Ishikawa (cell line): ENCODE measurements at regions not wholly inside any gene's neighbourhood (a gene's known extent, or its start where the extent isn't known, plus 50 kb on each side); places are given as distances from the start of the nearest gene placed in this dataset.

ENCODE experiments used
- CEBPB ChIP-seq: IDR thresholded peaks from 2 replicates; pipeline ENCODE4 v1.6.1; 2012
- CREB1 ChIP-seq: IDR thresholded peaks from 2 replicates; pipeline ENCODE4 v1.6.1; 2012; ENCODE audit warnings: low read depth
- EGR1 ChIP-seq: IDR thresholded peaks from 2 replicates; pipeline ENCODE4 v1.6.1; 2012
- EP300 ChIP-seq: IDR thresholded peaks from 2 replicates; pipeline ENCODE4 v1.6.1; 2012; ENCODE audit warnings: borderline replicate concordance
- FOXM1 ChIP-seq: IDR thresholded peaks from 2 replicates; pipeline ENCODE4 v1.6.1; 2012; ENCODE audit warnings: low read depth, borderline replicate concordance
- NFIC ChIP-seq: IDR thresholded peaks from 2 replicates; pipeline ENCODE4 v1.6.1; 2012
- RAD21 ChIP-seq: IDR thresholded peaks from 2 replicates; pipeline ENCODE4 v1.6.1; 2012; ENCODE audit warnings: low read depth
- TAF1 ChIP-seq: IDR thresholded peaks from 2 replicates; pipeline ENCODE4 v1.6.1; 2012; ENCODE audit warnings: low read depth, mild to moderate bottlenecking
- TCF12 ChIP-seq: IDR thresholded peaks from 2 replicates; pipeline ENCODE4 v1.6.1; 2012; ENCODE audit warnings: low read depth
- TEAD4 ChIP-seq: IDR thresholded peaks from 2 replicates; pipeline ENCODE4 v1.6.1; 2012
- YY1 ChIP-seq: IDR thresholded peaks from 2 replicates; pipeline ENCODE4 v1.6.1; 2012; ENCODE audit warnings: low read depth
- ZBTB7A ChIP-seq: IDR thresholded peaks from 2 replicates; pipeline ENCODE4 v1.6.1; 2012; ENCODE audit warnings: low read depth
- TF ChIP-seq, protein P1 (sequence below): IDR thresholded peaks from 2 replicates; pipeline ENCODE4 v1.6.1; 2012
- TF ChIP-seq, protein P2 (sequence below): IDR thresholded peaks from 2 replicates; pipeline ENCODE4 v1.6.1; 2012; ENCODE audit warnings: low read depth, mild to moderate bottlenecking
- TF ChIP-seq, protein P3 (sequence below): IDR thresholded peaks from 2 replicates; pipeline ENCODE4 v1.6.1; 2012

DNA sequence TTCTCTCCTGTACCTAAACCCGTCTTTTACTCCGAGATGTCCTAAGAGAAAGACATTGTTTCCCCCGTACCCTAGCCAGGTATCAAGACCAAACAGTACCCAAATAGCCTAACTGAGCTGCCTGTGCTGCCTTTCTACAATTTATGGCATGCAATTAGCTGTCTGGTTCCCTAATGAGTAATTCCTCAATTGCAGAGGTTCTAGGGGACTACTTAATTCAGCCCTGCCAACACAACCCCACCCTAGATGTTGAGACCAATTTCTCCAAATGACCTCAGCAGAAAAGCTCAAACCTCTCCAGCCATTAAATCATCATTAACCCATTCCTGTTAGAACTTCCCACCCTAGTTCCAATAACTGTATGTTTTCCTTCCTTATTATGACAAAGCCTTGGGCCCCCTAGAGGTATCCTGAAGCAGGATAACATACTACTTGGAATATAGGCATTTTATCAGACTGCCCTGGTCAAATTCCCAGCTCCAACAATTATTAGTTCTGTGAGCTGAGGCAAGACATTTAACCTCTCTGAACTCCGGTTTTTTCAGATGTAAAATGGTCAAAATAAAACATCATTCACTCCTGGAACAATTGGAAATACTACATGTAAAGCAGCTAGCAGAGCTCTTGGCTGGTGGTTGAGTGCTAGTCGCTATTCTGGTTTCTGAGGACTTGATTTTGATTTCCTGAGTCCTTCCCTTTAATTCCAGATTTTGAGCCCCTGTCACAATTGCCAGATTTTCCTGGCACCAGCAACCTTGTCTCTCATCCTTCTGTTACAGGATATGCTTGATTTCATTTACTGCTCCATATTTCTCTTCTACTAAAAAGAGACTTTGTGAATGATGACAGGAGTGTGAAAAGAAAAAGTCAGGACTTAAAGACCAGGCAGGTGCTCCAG, 244.6 kb upstream of the TENM3 start:
- TF ChIP-seq, protein P1, sequence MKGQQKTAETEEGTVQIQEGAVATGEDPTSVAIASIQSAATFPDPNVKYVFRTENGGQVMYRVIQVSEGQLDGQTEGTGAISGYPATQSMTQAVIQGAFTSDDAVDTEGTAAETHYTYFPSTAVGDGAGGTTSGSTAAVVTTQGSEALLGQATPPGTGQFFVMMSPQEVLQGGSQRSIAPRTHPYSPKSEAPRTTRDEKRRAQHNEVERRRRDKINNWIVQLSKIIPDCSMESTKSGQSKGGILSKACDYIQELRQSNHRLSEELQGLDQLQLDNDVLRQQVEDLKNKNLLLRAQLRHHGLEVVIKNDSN: no peak
- TF ChIP-seq TCF12: no peak
- TF ChIP-seq ZBTB7A: no peak
- TF ChIP-seq, protein P2, sequence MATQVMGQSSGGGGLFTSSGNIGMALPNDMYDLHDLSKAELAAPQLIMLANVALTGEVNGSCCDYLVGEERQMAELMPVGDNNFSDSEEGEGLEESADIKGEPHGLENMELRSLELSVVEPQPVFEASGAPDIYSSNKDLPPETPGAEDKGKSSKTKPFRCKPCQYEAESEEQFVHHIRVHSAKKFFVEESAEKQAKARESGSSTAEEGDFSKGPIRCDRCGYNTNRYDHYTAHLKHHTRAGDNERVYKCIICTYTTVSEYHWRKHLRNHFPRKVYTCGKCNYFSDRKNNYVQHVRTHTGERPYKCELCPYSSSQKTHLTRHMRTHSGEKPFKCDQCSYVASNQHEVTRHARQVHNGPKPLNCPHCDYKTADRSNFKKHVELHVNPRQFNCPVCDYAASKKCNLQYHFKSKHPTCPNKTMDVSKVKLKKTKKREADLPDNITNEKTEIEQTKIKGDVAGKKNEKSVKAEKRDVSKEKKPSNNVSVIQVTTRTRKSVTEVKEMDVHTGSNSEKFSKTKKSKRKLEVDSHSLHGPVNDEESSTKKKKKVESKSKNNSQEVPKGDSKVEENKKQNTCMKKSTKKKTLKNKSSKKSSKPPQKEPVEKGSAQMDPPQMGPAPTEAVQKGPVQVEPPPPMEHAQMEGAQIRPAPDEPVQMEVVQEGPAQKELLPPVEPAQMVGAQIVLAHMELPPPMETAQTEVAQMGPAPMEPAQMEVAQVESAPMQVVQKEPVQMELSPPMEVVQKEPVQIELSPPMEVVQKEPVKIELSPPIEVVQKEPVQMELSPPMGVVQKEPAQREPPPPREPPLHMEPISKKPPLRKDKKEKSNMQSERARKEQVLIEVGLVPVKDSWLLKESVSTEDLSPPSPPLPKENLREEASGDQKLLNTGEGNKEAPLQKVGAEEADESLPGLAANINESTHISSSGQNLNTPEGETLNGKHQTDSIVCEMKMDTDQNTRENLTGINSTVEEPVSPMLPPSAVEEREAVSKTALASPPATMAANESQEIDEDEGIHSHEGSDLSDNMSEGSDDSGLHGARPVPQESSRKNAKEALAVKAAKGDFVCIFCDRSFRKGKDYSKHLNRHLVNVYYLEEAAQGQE: no peak
- TF ChIP-seq FOXM1: no peak
- TF ChIP-seq NFIC: no peak
- TF ChIP-seq RAD21: 0 out of 2 replicates have a peak, but pooled peaks have one; percentile 7
- no peak for TF ChIP-seq EP300

DNA sequence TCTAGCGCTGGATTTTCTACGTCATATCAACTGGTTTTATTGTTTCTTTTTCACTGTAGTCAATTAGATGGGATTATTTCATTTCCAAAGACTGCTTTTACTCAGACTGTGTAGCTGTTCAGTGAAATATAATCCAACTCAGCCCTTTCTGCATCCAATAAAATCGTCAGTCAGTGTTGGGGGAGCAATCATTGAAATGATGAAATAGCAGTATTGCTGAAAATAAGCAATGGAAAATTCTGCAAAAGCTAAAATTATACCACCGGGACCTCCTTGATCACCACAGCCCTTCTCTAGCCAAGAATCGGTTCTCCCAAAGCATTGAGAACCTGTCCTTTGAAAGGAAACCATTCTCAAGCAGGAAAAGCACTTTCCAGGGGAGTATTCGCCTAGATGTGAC, 243.1 kb upstream of the TENM3 start:
- no peak for TF ChIP-seq EP300
- TF ChIP-seq CEBPB: no peak
- no peak for TF ChIP-seq EGR1
- TF ChIP-seq ZBTB7A: no peak
- no peak for TF ChIP-seq YY1
- TF ChIP-seq, protein P3, sequence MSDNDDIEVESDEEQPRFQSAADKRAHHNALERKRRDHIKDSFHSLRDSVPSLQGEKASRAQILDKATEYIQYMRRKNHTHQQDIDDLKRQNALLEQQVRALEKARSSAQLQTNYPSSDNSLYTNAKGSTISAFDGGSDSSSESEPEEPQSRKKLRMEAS: no peak
- no peak for TF ChIP-seq RAD21
- no peak for TF ChIP-seq FOXM1

DNA sequence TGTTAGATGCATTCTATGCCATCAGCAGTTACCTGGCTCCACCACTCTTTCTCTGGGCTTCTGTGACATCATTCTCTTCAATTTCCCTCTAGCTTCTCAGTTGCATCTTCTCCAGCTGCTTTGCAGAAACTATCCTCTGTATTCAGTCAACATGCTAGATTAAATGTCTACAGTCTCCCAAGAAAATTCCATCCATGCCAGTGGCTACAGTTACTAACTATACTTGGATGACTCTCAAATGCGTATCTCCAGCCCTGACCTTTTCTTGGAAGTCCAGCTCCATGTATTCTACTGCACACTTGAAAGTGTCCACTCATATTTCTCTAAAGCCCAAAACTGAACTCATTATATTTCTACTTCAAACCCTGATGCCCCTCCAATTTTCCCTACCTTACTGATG, 232.3 kb upstream of the TENM3 start:
- no peak for TF ChIP-seq RAD21
- no peak for TF ChIP-seq TCF12
- TF ChIP-seq, protein P2: no peak
- TF ChIP-seq FOXM1: no peak
- TF ChIP-seq NFIC: no peak
- TF ChIP-seq ZBTB7A: no peak
- no peak for TF ChIP-seq YY1
- TF ChIP-seq EGR1: no peak
- TF ChIP-seq CREB1: no peak
- TF ChIP-seq TAF1: no peak
- TF ChIP-seq, protein P1: no peak
- no peak for TF ChIP-seq CEBPB
- no peak for TF ChIP-seq TEAD4
- TF ChIP-seq, protein P3: no peak
- no peak for TF ChIP-seq EP300

DNA sequence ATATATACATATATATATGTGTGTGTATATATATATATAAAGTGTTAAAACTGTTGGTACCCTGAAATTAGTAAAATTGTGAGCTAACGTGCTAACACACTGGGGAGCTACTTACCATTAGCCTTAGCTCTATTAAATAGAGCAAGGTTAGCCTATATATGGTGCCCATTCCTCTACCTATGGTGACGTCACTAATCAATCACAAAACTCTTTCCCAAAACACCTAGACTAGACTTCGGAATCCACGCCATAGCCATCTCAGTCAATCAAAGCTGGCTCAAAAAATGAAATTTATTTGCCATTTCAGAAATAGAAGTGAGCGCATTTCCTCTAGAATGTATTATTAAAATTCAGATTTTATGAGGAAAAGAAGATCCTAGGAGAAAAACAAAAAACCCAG, 229.0 kb upstream of the TENM3 start:
- no peak for TF ChIP-seq RAD21
- TF ChIP-seq FOXM1: no peak
- no peak for TF ChIP-seq ZBTB7A
- TF ChIP-seq NFIC: no peak
- TF ChIP-seq, protein P1: no peak
- no peak for TF ChIP-seq EGR1
- no peak for TF ChIP-seq CEBPB
- TF ChIP-seq CREB1: no peak
- TF ChIP-seq, protein P2: no peak
- TF ChIP-seq TCF12: no peak
- TF ChIP-seq TAF1: no peak
- TF ChIP-seq, protein P3: no peak
- TF ChIP-seq TEAD4: no peak
- TF ChIP-seq YY1: no peak
- no peak for TF ChIP-seq EP300
